ENCODE measurements at regions not wholly inside any gene's neighbourhood (a gene's known extent, or its start where the extent isn't known, plus 50 kb on each side); places are given as distances from the start of the nearest gene placed in this dataset.
A peak's percentile ranks its signal among the peaks of the same experiment; 100 is the strongest.

DNA sequence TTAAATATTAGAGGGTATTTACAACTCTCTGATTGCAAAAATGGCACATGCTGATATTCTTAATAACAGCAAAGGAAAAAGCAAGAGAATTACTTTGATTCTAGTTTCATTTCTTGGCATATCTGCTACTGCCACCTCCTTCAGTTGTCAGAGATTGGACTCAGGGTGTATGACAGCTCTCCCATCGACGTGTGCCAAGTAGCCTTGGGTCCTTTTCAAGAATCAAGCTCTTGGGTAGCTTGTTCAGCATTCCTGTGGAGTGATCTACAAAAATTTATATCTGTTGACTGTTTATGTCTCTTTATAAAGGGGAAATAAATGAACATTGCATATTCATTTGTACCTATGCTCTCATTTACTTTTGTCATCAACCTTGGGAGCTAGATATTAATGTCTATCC lies 315.6 kb downstream of the PRR16 start:
- H3K4me1 ChIP-seq (ENCODE audit: control insufficient read depth, insufficient read depth, low read length), result peaks cover 22% of the 10 kb centered on the region
- peak overlapping the region; percentile 57 for H3K4me3 ChIP-seq (ENCODE audit: low read length)
- no peaks in the 10 kb centered on the region for H3K27me3 ChIP-seq (ENCODE audit: control insufficient read depth, insufficient read depth, low read length)
- H3K4me2 ChIP-seq (ENCODE audit: low read length), result peak overlapping the region; percentile 79
- H3K9me3 ChIP-seq (replicated peaks; ENCODE audit: low read length), result no peaks in the 10 kb centered on the region
- H3K36me3 ChIP-seq (ENCODE audit: insufficient read depth, low read length), result no peaks in the 10 kb centered on the region
- H3K9ac ChIP-seq (ENCODE audit: low read depth, low read length), result peak overlapping the region; percentile 75

DNA sequence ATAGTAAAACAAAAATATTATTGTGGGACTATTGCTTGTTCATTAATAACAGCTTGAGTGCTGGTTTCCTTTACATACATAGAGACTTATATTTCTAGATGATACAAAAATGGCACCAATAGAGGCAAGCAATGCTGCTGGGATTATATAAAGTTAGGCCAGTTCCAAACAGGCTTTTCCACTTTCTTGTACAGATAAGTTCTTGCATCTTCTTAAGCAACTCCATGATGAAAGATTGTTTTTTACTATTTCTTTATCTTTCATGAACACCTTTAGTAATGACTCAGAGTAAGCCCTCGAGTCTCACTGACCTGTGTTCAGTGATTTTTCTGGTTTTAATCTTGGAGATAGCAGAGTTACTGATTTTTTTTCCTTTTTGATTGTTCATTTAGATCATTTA lies 324.4 kb downstream of the PRR16 start:
- H3K27me3 ChIP-seq (ENCODE audit: control insufficient read depth, insufficient read depth, low read length), result no peaks in the 10 kb centered on the region
- H3K4me3 ChIP-seq (ENCODE audit: low read length), result no peak overlapping the region
- H3K4me1 ChIP-seq (ENCODE audit: control insufficient read depth, insufficient read depth, low read length), result no peaks in the 10 kb centered on the region
- H3K4me2 ChIP-seq (ENCODE audit: low read length), result no peak overlapping the region
- no peaks in the 10 kb centered on the region for H3K36me3 ChIP-seq (ENCODE audit: insufficient read depth, low read length)
- no peak overlapping the region for H3K9ac ChIP-seq (ENCODE audit: low read depth, low read length)
- H3K9me3 ChIP-seq (replicated peaks; ENCODE audit: low read length), result no peaks in the 10 kb centered on the region

DNA sequence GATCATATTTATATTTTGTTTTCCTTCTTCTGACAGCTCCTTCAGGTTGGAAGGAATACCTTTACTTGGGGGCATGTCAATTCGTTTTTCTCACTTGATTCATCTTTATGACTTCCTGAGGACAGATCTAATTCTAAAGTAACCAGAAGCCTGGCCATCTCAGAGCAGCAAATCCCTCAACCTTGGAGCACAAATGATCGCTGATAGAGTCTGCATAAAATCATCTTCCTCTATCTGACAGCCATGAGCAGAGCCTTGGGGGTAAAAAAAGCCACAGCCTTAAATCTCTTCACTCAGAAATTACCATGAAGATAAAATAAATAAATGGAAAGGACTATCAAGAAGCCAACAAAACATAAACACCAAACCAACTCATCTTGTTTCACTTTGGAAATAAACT lies 325.8 kb downstream of the PRR16 start:
- H3K4me3 ChIP-seq (ENCODE audit: low read length), result no peak overlapping the region

DNA sequence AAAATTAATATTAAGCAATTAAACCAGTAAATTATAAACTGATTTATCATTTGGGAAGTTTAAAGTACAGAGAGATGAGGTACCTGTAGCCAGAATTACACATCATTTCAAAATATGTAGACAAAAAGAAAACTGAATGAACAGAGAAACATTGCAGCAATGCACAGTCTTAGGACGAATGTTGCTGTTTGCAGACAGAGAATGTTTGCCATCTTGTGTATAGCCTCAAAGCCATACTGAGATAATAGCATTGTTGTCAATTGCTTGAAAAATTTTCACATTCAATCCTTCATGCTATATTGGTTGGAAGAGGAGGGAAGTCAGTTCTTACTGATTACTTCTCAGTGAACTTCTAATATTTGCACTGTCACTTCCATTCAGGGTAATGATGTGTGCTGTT lies 326.2 kb downstream of the PRR16 start:
- no peak overlapping the region for H3K4me2 ChIP-seq (ENCODE audit: low read length)
- H3K4me3 ChIP-seq (ENCODE audit: low read length), result no peak overlapping the region
- H3K36me3 ChIP-seq (ENCODE audit: insufficient read depth, low read length), result no peaks in the 10 kb centered on the region
- H3K9me3 ChIP-seq (replicated peaks; ENCODE audit: low read length), result no peaks in the 10 kb centered on the region
- no peaks in the 10 kb centered on the region for H3K27me3 ChIP-seq (ENCODE audit: control insufficient read depth, insufficient read depth, low read length)
- no peaks in the 10 kb centered on the region for H3K4me1 ChIP-seq (ENCODE audit: control insufficient read depth, insufficient read depth, low read length)
- H3K9ac ChIP-seq (ENCODE audit: low read depth, low read length), result no peak overlapping the region

More for the DNA sequence above, 325.8 kb downstream of the PRR16 start:
- no peaks in the 10 kb centered on the region for H3K4me1 ChIP-seq (ENCODE audit: control insufficient read depth, insufficient read depth, low read length)
- H3K4me2 ChIP-seq (ENCODE audit: low read length), result no peak overlapping the region
- H3K27me3 ChIP-seq (ENCODE audit: control insufficient read depth, insufficient read depth, low read length), result no peaks in the 10 kb centered on the region
- H3K36me3 ChIP-seq (ENCODE audit: insufficient read depth, low read length), result no peaks in the 10 kb centered on the region
- no peaks in the 10 kb centered on the region for H3K9me3 ChIP-seq (replicated peaks; ENCODE audit: low read length)
- H3K9ac ChIP-seq (ENCODE audit: low read depth, low read length), result no peak overlapping the region

DNA sequence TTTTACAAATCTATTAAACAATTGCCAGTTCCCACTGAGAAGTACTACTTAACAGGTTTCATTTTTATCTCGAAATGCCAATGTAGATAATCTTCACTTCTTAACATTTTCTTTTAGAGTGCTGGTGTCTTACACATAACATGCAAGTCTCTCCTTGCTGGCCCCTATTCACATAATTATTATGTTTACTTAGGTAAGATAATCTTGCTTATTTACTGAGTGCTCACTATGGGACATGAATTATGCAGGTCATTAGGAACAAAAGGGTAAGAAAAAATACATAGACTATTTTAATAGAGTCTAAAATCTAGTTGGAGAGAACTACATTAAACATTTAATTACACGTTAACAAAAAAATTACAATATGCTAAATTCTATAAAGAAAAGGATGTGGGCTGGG lies 328.4 kb downstream of the PRR16 start:
- H3K36me3 ChIP-seq (ENCODE audit: insufficient read depth, low read length), result no peaks in the 10 kb centered on the region
- no peak overlapping the region for H3K9ac ChIP-seq (ENCODE audit: low read depth, low read length)
- no peak overlapping the region for H3K4me2 ChIP-seq (ENCODE audit: low read length)
- no peaks in the 10 kb centered on the region for H3K4me1 ChIP-seq (ENCODE audit: control insufficient read depth, insufficient read depth, low read length)
- no peaks in the 10 kb centered on the region for H3K27me3 ChIP-seq (ENCODE audit: control insufficient read depth, insufficient read depth, low read length)
- no peaks in the 10 kb centered on the region for H3K9me3 ChIP-seq (replicated peaks; ENCODE audit: low read length)
- no peak overlapping the region for H3K4me3 ChIP-seq (ENCODE audit: low read length)

DNA sequence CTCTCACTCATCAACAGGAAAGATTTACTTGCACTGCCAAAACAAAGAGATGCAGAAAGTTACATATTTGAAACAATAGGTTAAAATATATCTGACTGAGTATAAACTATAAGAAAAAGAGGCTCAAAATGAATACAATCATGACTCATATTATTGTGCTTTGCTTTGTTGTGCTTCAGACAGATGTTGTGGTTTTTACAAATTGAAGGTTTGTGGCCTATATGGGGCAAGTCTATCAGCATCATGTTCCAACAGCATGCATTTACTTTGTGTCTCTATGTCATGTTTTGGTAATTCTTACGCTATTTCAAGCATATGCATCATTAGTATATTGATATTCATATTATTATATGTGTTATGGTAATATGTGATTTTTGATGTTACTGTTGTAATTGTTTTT lies 330.0 kb downstream of the PRR16 start:
- Histone ChIP-seq H3K4me2 (ENCODE audit: low read length) (no peak overlapping the region), H3K4me3 (ENCODE audit: low read length) (no peak overlapping the region), H3K27me3 (ENCODE audit: control insufficient read depth, insufficient read depth, low read length) (no peaks in the 10 kb centered on the region), H3K9me3 (replicated peaks; ENCODE audit: low read length) (no peaks in the 10 kb centered on the region), H3K9ac (ENCODE audit: low read depth, low read length) (no peak overlapping the region), H3K36me3 (ENCODE audit: insufficient read depth, low read length) (no peaks in the 10 kb centered on the region), H3K4me1 (ENCODE audit: control insufficient read depth, insufficient read depth, low read length) (no peaks in the 10 kb centered on the region)

DNA sequence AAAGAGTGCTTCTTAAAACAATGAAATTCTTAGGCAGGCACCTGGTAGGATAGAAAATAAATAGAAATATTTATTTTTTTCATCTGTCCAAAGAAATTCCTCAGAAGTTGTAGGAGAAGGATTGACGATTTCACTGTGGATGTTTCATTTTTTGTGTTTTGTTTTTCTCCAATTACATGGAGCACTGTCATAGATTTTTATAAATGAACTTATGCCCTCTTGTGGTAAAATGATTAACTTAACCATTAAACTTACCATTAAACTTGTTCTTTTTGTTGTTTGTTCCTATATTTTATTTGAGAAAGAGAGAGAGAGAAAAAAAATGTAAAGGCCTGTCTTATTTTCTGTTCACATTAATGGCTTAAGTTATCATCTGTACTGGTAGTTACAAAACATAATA lies 339.2 kb downstream of the PRR16 start:
- Histone ChIP-seq H3K4me3 (ENCODE audit: low read length) (peak overlapping the region; percentile 38), H3K27me3 (ENCODE audit: control insufficient read depth, insufficient read depth, low read length) (no peaks in the 10 kb centered on the region), H3K4me1 (ENCODE audit: control insufficient read depth, insufficient read depth, low read length) (peaks cover 13% of the 10 kb centered on the region), H3K9ac (ENCODE audit: low read depth, low read length) (no peak overlapping the region), H3K36me3 (ENCODE audit: insufficient read depth, low read length) (no peaks in the 10 kb centered on the region), H3K4me2 (ENCODE audit: low read length) (peak overlapping the region; percentile 68), H3K9me3 (replicated peaks; ENCODE audit: low read length) (no peaks in the 10 kb centered on the region)

DNA sequence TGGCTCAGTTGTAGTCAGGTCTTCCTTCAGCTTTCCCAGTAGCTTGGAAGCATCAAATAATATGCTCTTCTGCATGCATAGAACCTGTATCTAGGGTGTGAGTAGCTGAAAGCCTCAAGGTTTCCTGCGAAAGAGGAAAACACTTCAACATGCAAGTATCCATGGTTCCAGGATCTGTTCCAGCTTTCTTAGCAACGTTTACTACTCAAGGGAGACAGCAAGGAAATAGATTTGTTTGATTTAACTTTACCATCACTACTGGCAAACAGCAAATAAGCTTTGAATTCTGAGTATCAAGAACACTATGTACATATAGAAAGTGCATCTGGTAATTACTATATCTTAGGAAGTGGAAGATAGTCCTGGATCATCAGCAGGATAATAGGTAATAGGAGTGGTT lies 341.0 kb downstream of the PRR16 start:
- Histone ChIP-seq H3K9me3 (replicated peaks; ENCODE audit: low read length) (no peaks in the 10 kb centered on the region), H3K27me3 (ENCODE audit: control insufficient read depth, insufficient read depth, low read length) (no peaks in the 10 kb centered on the region), H3K36me3 (ENCODE audit: insufficient read depth, low read length) (no peaks in the 10 kb centered on the region), H3K4me3 (ENCODE audit: low read length) (no peak overlapping the region), H3K4me2 (ENCODE audit: low read length) (no peak overlapping the region), H3K4me1 (ENCODE audit: control insufficient read depth, insufficient read depth, low read length) (peaks cover 18% of the 10 kb centered on the region), H3K9ac (ENCODE audit: low read depth, low read length) (no peak overlapping the region)

DNA sequence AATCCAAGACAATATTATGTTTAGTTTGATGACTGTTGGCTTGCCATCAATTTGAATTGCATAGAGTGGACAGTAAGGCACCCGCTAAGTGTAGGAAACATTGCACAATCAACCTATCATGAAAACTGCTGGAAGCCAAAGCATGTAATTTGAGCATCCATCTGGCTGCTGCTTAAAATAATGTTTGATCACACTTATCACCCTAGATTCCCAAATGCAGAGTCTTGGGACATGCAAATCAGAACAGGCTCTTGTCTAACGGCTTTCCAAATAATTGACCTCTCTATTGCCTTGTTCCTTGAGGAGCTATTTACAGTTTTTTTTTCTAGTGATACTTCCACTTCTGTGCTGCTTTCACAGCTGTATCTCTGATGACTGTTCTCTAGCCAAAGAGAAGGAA lies 342.1 kb downstream of the PRR16 start:
- Histone ChIP-seq H3K4me3 (ENCODE audit: low read length) (no peak overlapping the region), H3K4me1 (ENCODE audit: control insufficient read depth, insufficient read depth, low read length) (peaks cover 18% of the 10 kb centered on the region), H3K9ac (ENCODE audit: low read depth, low read length) (no peak overlapping the region), H3K4me2 (ENCODE audit: low read length) (no peak overlapping the region), H3K9me3 (replicated peaks; ENCODE audit: low read length) (no peaks in the 10 kb centered on the region), H3K27me3 (ENCODE audit: control insufficient read depth, insufficient read depth, low read length) (no peaks in the 10 kb centered on the region), H3K36me3 (ENCODE audit: insufficient read depth, low read length) (no peaks in the 10 kb centered on the region)

DNA sequence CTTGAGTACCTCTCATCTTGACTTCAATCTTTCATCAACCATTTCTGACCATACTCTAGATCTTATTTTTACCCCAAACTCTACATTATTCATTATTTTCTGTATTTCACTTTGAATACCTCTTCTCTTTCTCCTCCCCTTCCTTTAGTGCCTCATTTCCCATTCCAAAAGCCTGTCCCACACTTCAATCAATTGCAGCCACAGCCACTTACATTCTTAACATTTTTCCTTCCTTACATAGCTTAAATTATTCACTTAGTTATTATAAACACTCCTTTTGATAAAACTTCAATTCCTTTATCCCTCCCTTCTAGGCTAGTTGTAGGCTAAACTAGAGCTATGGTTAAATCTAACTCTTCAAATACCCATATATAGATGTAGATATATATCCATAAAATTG lies 344.0 kb downstream of the PRR16 start:
- H3K4me2 ChIP-seq (ENCODE audit: low read length), result no peak overlapping the region
- H3K4me1 ChIP-seq (ENCODE audit: control insufficient read depth, insufficient read depth, low read length), result peaks cover 12% of the 10 kb centered on the region
- no peak overlapping the region for H3K4me3 ChIP-seq (ENCODE audit: low read length)
- H3K9me3 ChIP-seq (replicated peaks; ENCODE audit: low read length), result no peaks in the 10 kb centered on the region
- H3K36me3 ChIP-seq (ENCODE audit: insufficient read depth, low read length), result no peaks in the 10 kb centered on the region
- H3K9ac ChIP-seq (ENCODE audit: low read depth, low read length), result no peak overlapping the region
- no peaks in the 10 kb centered on the region for H3K27me3 ChIP-seq (ENCODE audit: control insufficient read depth, insufficient read depth, low read length)

DNA sequence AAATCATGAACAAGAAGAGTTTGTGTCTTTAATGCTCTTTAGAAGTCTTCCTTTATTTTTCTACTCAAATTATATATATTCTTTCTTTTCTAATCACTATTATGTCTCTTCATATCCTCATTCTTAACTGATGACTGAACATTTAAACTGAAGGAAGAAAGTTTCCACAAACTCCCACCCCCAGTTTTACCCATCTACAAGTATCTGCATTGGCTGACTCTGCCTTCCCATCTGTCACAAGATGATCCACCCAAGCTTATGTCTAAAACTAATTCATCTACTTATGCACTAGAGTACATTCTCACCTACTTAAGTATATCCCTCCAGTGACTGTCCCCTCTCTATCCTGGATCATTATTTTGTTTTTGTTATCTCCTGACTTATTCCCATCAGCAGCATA lies 344.5 kb downstream of the PRR16 start:
- no peak overlapping the region for H3K9ac ChIP-seq (ENCODE audit: low read depth, low read length)
- H3K4me1 ChIP-seq (ENCODE audit: control insufficient read depth, insufficient read depth, low read length), result peaks cover 12% of the 10 kb centered on the region
- H3K9me3 ChIP-seq (replicated peaks; ENCODE audit: low read length), result no peaks in the 10 kb centered on the region
- no peak overlapping the region for H3K4me2 ChIP-seq (ENCODE audit: low read length)
- no peak overlapping the region for H3K4me3 ChIP-seq (ENCODE audit: low read length)
- no peaks in the 10 kb centered on the region for H3K27me3 ChIP-seq (ENCODE audit: control insufficient read depth, insufficient read depth, low read length)
- no peaks in the 10 kb centered on the region for H3K36me3 ChIP-seq (ENCODE audit: insufficient read depth, low read length)

DNA sequence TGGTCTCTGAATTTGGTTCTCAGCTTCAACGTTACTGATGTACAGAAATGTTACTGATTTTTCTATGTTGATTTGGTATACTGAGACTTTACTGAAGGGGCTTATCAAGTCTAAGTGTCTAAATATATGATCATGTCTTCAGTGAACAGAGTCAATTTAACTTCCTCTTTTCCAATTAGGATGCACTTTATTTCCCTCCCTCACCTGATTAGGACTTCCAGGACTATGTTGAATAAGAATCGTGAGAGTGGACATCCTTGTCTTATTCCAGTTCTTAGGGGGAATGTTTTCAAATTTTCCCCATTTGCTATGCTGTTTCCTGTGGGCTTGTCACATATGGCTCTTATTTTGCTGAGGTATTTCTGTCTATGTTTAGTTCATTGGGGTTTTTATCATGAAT lies 349.5 kb downstream of the PRR16 start:
- no peak overlapping the region for H3K9ac ChIP-seq (ENCODE audit: low read depth, low read length)
- H3K4me1 ChIP-seq (ENCODE audit: control insufficient read depth, insufficient read depth, low read length), result peaks cover 4% of the 10 kb centered on the region
- H3K36me3 ChIP-seq (ENCODE audit: insufficient read depth, low read length), result no peaks in the 10 kb centered on the region
- no peak overlapping the region for H3K4me3 ChIP-seq (ENCODE audit: low read length)
- H3K4me2 ChIP-seq (ENCODE audit: low read length), result no peak overlapping the region
- no peaks in the 10 kb centered on the region for H3K27me3 ChIP-seq (ENCODE audit: control insufficient read depth, insufficient read depth, low read length)
- H3K9me3 ChIP-seq (replicated peaks; ENCODE audit: low read length), result no peaks in the 10 kb centered on the region
